GM06990 (cell line): ENCODE measurements at regions not wholly inside any gene's neighbourhood (a gene's known extent, or its start where the extent isn't known, plus 50 kb on each side); places are given as distances from the start of the nearest gene placed in this dataset.

ENCODE experiments used
- DNase-seq: peaks from one replicate; pipeline ENCODE4 v3.0.0-alpha.2; 2011; ENCODE audit not compliant: insufficient read length; ENCODE audit errors: extremely low read depth
- H3K27me3 ChIP-seq: replicated peaks from 2 replicates; pipeline ENCODE4 v1.6.0; 2011; ENCODE audit warnings: low read length; ENCODE audit not compliant: control insufficient read depth, insufficient read depth
- H3K36me3 ChIP-seq: 2 replicates; pipeline ENCODE4 v1.5.1; 2011; ENCODE audit warnings: low read length; ENCODE audit not compliant: control insufficient read depth, insufficient read depth
- H3K4me3 ChIP-seq: replicated peaks from 2 replicates; pipeline ENCODE4 v1.5.1; 2011; ENCODE audit warnings: low read depth, mild to moderate bottlenecking, control low read depth, low read length
- CTCF ChIP-seq: IDR thresholded peaks from 2 replicates; pipeline ENCODE4 v1.5.1; 2011; ENCODE audit warnings: low read length, control low read depth, mild to moderate bottlenecking, inconsistent platforms; ENCODE audit not compliant: insufficient read depth, poor library complexity, severe bottlenecking

GRCh38 chr20:17806739-17807441 lies 107.1 kb downstream of the BANF2 start:
- no peak for DNase-seq
- Histone ChIP-seq H3K27me3 (no peaks in the 10 kb centered on the region), H3K36me3 (no peaks in the 10 kb centered on the region), H3K4me3 (no peak overlapping the region)
- no peak for TF ChIP-seq CTCF

GRCh38 chr20:17806107-17806506 lies 106.3 kb downstream of the BANF2 start:
- DNase-seq: no peak
- H3K4me3 ChIP-seq: no peak overlapping the region
- TF ChIP-seq CTCF: no peak

DNA sequence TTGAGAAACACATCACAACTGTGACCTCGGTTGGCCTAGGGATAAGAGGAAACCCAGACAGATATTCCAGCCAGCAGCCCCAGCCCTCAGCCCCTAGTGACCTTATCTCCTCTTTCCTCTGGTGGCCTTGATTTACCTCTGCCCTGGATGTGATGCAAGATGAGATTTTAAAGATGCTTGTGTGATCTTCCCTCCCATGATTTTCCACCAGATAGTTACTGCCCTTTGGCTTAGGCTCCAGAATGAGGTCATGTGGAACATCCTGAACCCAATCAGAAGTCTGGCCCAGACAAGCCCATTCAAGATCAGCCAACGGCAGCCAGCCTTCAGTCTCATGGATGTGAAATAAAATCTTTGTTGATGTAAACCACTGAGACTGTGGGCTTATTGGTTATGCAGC lies 104.0 kb downstream of the BANF2 start:
- Histone ChIP-seq H3K4me3 (no peak overlapping the region), H3K27me3 (no peaks in the 10 kb centered on the region), H3K36me3 (no peaks in the 10 kb centered on the region)
- TF ChIP-seq CTCF: no peak
- DNase-seq: no peak

More at GRCh38 chr20:17806107-17806506, 106.3 kb downstream of the BANF2 start:
- H3K27me3 ChIP-seq: no peaks in the 10 kb centered on the region
- no peaks in the 10 kb centered on the region for H3K36me3 ChIP-seq

GRCh38 chr20:17799575-17800227 lies 99.9 kb downstream of the BANF2 start:
- Histone ChIP-seq H3K27me3 (no peaks in the 10 kb centered on the region), H3K36me3 (no peaks in the 10 kb centered on the region), H3K4me3 (no peak overlapping the region)
- DNase-seq: no peak
- TF ChIP-seq CTCF: no peak

DNA sequence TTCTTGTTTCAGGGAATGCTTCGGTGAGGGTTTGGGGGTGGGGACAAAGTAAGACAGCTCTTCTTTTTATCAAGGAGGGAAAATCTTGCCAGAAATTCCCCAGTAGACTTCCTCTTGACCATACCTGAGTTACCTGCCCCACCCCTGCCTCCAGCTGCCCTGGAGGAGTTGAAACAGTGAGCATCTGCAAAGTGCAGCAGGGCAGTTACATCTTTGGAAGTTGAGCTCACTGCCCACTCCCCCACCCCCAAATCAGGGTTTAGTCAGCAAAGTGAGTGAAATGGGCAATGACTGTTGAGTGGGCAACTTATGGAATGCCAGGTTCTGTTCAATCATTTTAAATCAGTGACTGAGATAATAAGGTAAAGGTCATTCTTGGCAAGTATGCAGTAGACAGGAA lies 98.8 kb downstream of the BANF2 start:
- H3K36me3 ChIP-seq: no peaks in the 10 kb centered on the region
- DNase-seq: no peak
- no peak overlapping the region for H3K4me3 ChIP-seq
- no peaks in the 10 kb centered on the region for H3K27me3 ChIP-seq
- TF ChIP-seq CTCF: no peak
